ENCODE measurements at regions not wholly inside any gene's neighbourhood (a gene's known extent, or its start where the extent isn't known, plus 50 kb on each side); places are given as distances from the start of the nearest gene placed in this dataset.

- no peak for ATAC-seq
- intact Hi-C loops (cut with DNase I) = no loop called here
- no peak for DNase-seq
Measured at GRCh38 chr16:59759296-59759695, 1025.2 kb upstream of the GOT2 start.

- intact Hi-C loops (cut with DNase I) = no loop called here
- ATAC-seq (no peak), DNase-seq (no peak)
Measured at GRCh38 chr16:59758848-59759247, 1024.7 kb upstream of the GOT2 start.

GRCh38 chr16:59754854-59755253, 1020.7 kb upstream of the GOT2 start:
- no peak for DNase-seq
- intact Hi-C loops (cut with DNase I) = no loop called here
- no peak for ATAC-seq

- DNase-seq = no peak
- no peak for ATAC-seq
- intact Hi-C loops (cut with DNase I) = no loop called here
Measured at GRCh38 chr16:59749662-59750336, 1015.7 kb upstream of the GOT2 start.

GRCh38 chr16:59748531-59748930, 1014.4 kb upstream of the GOT2 start:
- no peak for ATAC-seq
- intact Hi-C loops (cut with DNase I) = no loop called here
- no peak for DNase-seq

GRCh38 chr16:59743504-59743903, 1009.4 kb upstream of the GOT2 start:
- no peak for ATAC-seq
- intact Hi-C loops (cut with DNase I) = no loop called here

GRCh38 chr16:59740858-59741257, 1006.7 kb upstream of the GOT2 start:
- ATAC-seq (no peak), DNase-seq (no peak)
- intact Hi-C loops (cut with DNase I) = no loop called here

More at GRCh38 chr16:59743504-59743903, 1009.4 kb upstream of the GOT2 start:
- no peak for DNase-seq

GRCh38 chr16:59737274-59737673, 1003.2 kb upstream of the GOT2 start:
- no peak for DNase-seq

GRCh38 chr16:59733321-59733720, 999.2 kb upstream of the GOT2 start:
- intact Hi-C loops (cut with DNase I) = no loop called here
- ATAC-seq = no peak

More at GRCh38 chr16:59737274-59737673, 1003.2 kb upstream of the GOT2 start:
- ATAC-seq = no peak
- intact Hi-C loops (cut with DNase I) = no loop called here

GRCh38 chr16:59729613-59730012, 995.5 kb upstream of the GOT2 start:
- ATAC-seq (no peak), DNase-seq (no peak)
- intact Hi-C loops (cut with DNase I) = no loop called here

More at GRCh38 chr16:59733321-59733720, 999.2 kb upstream of the GOT2 start:
- DNase-seq = no peak

GRCh38 chr16:59719121-59719520, 985.0 kb upstream of the GOT2 start:
- ATAC-seq (no peak), DNase-seq (no peak)
- intact Hi-C loops (cut with DNase I) = no loop called here

- intact Hi-C loops (cut with DNase I) = no loop called here
- no peak for ATAC-seq
- no peak for DNase-seq
Measured at GRCh38 chr16:59707436-59708226, 973.5 kb upstream of the GOT2 start.

GRCh38 chr16:59701963-59702930, 968.1 kb upstream of the GOT2 start:
- DNase-seq (no peak), ATAC-seq (no peak)
- intact Hi-C loops (cut with DNase I) = no loop called here

GRCh38 chr16:59699786-59700185, 965.7 kb upstream of the GOT2 start:
- ATAC-seq = no peak
- no peak for DNase-seq
- intact Hi-C loops (cut with DNase I) = no loop called here

GRCh38 chr16:59698346-59699020, 964.4 kb upstream of the GOT2 start:
- DNase-seq (no peak), ATAC-seq (no peak)
- intact Hi-C loops (cut with DNase I) = no loop called here

- ATAC-seq = no peak
- no peak for DNase-seq
- intact Hi-C loops (cut with DNase I) = no loop called here
Measured at GRCh38 chr16:59697761-59698160, 963.6 kb upstream of the GOT2 start.

GRCh38 chr16:59697236-59697635, 963.1 kb upstream of the GOT2 start:
- intact Hi-C loops (cut with DNase I) = no loop called here
- no peak for DNase-seq
- ATAC-seq = no peak

GRCh38 chr16:59696495-59696894, 962.4 kb upstream of the GOT2 start:
- no peak for ATAC-seq
- DNase-seq = no peak
- intact Hi-C loops (cut with DNase I) = no loop called here

- ATAC-seq (no peak), DNase-seq (no peak)
- intact Hi-C loops (cut with DNase I) = no loop called here
Measured at GRCh38 chr16:59690216-59690615, 956.1 kb upstream of the GOT2 start.

Measured in left cardiac atrium (tissue), 4 donors.